GM12878 (cell line): ENCODE measurements at regions not wholly inside any gene's neighbourhood (a gene's known extent, or its start where the extent isn't known, plus 50 kb on each side); places are given as distances from the start of the nearest gene placed in this dataset.
A peak's percentile ranks its signal among the peaks of the same experiment; 100 is the strongest.

Experiments
- ATAC-seq: fragments of 200-7000 bp; cut with Tn5 transposase; 3 replicates; pipeline ENCODE4 v1.9.1; 2020; ENCODE audit warnings: mild to moderate bottlenecking, moderate library complexity
- BruUV-seq: library from RNA; stranded (reverse); fragments of 400-500 nt; replicated peaks from 2 replicates; lab custom pipeline; 2021; lab: Mats Ljungman, UMichigan
- CTCF ChIA-PET: fragments of 300-600 bp; sonication (Branson Sonifier 250); formaldehyde crosslinking; extraction: SDS; loops from one replicate; lab custom pipeline; 2021; ENCODE audit warnings: inconsistent platforms; lab: Yijun Ruan, JAX
- POLR2A ChIA-PET: fragments of 350-600 bp; formaldehyde crosslinking; extraction: SDS; loops from one replicate; lab custom pipeline; 2021; ENCODE audit warnings: inconsistent platforms; lab: Charles Lee
- RAD21 ChIA-PET: fragments of 300-600 bp; sonication (Branson Sonifier 250); formaldehyde crosslinking; loops from one replicate; lab custom pipeline; 2023; ENCODE audit warnings: antibody characterized with exemption; ENCODE audit not compliant: unreplicated experiment; lab: Charles Lee
- SMC1A ChIA-PET: fragments of 300-600 bp; sonication (Branson Sonifier 250); formaldehyde crosslinking; loops from one replicate; lab custom pipeline; 2023; ENCODE audit not compliant: unreplicated experiment, uncharacterized antibody; lab: Charles Lee
- DNase-seq: peaks from one replicate; pipeline ENCODE4 v3.0.0-alpha.2; 2011; ENCODE audit warnings: low read depth, low spot score
- FAIRE-seq: peaks from 3 replicates; lab custom pipeline; 2011; peaks lifted over from hg19 to GRCh38; lab: Jason Lieb, UNC
- H2AFZ ChIP-seq: 2 replicates; pipeline ENCODE4 v1.6.0; 2011; ENCODE audit warnings: low read depth, low read length, control low read depth; ENCODE audit not compliant: control insufficient read depth
- H3K27ac ChIP-seq: 2 replicates; pipeline ENCODE4 v1.5.1; 2011; ENCODE audit warnings: control low read depth; ENCODE audit not compliant: control insufficient read depth, insufficient read depth
- H3K27me3 ChIP-seq, 2 experiments: replicated peaks in 1 of 2; 2 replicates each; pipeline versions ENCODE4 v1.6.0 to v1.6.1; 2011; ENCODE audit warnings: low read length in 1 of 2; ENCODE audit not compliant: control insufficient read depth in 2 of 2, insufficient read depth in 2 of 2
- H3K36me3 ChIP-seq, 2 experiments: 2 replicates each; pipeline ENCODE4 v1.5.1; 2011; ENCODE audit warnings: low read length in 1 of 2; ENCODE audit not compliant: control insufficient read depth in 2 of 2, insufficient read depth in 2 of 2
- H3K4me1 ChIP-seq: 2 replicates; pipeline ENCODE4 v1.6.1; 2011; ENCODE audit warnings: mild to moderate bottlenecking, low read length, moderate library complexity, mixed read lengths; ENCODE audit not compliant: control insufficient read depth, insufficient read depth
- H3K4me2 ChIP-seq: 2 replicates; pipeline ENCODE4 v1.6.0; 2011; ENCODE audit warnings: control low read depth; ENCODE audit not compliant: control insufficient read depth, insufficient read depth
- H3K4me3 ChIP-seq: fragments of 200-600 bp; sonication (generic); 2 replicates; pipeline ENCODE4 v1.5.1; 2016
- H3K79me2 ChIP-seq: 2 replicates; pipeline ENCODE4 v1.6.0; 2011; ENCODE audit warnings: low read length; ENCODE audit not compliant: control insufficient read depth, insufficient read depth
- H3K9ac ChIP-seq: 2 replicates; pipeline ENCODE4 v1.8.0; 2011; ENCODE audit warnings: low read length, control low read depth, mixed read lengths; ENCODE audit not compliant: control insufficient read depth, insufficient read depth
- H3K9me3 ChIP-seq: replicated peaks from 3 replicates; pipeline ENCODE4 v1.5.1; 2011; ENCODE audit warnings: mild to moderate bottlenecking, low read length; ENCODE audit not compliant: control insufficient read depth, insufficient read depth
- H4K20me1 ChIP-seq: 2 replicates; pipeline ENCODE4 v1.6.0; 2011; ENCODE audit not compliant: control insufficient read depth, insufficient read depth
- ATF2 ChIP-seq: IDR thresholded peaks from 2 replicates; pipeline ENCODE4 v1.6.1; 2012; ENCODE audit warnings: low read length, inconsistent platforms
- LARP7 ChIP-seq: fragments of 450-650 bp; IDR thresholded peaks from 2 replicates; pipeline ENCODE4 v1.6.1; 2017; ENCODE audit warnings: mild to moderate bottlenecking
- SPI1 ChIP-seq: IDR thresholded peaks from 2 replicates; pipeline ENCODE4 v1.6.1; 2011; ENCODE audit warnings: low read depth, mild to moderate bottlenecking, low read length, moderate library complexity, borderline replicate concordance; ENCODE audit not compliant: insufficient read depth
- ZNF384 ChIP-seq: IDR thresholded peaks from 2 replicates; pipeline ENCODE4 v1.6.1; 2012; ENCODE audit warnings: low read depth, mild to moderate bottlenecking, low read length, improper control_type of control experiment, borderline replicate concordance
- ZSCAN29 ChIP-seq: fragments of 450-650 bp; IDR thresholded peaks from 2 replicates; pipeline ENCODE4 v1.6.1; 2017; ENCODE audit warnings: mild to moderate bottlenecking, moderate library complexity
- WGBS: methylation state at CpG from one replicate; pipeline ENCODE4 v1.1.6; 2016; ENCODE audit warnings: low lambda C conversion rate; ENCODE audit not compliant: insufficient replicate concordance, insufficient coverage; ENCODE audit errors: missing lambda C conversion rate; 5-methylcytosine and 5-hydroxymethylcytosine counted together
- in situ Hi-C: fragments of 300-500 bp; cut with MboI; formaldehyde crosslinking; loops from 9 replicates; pipeline ENCODE4 v1.14.3; 2018; ENCODE audit warnings: mixed read lengths
- intact Hi-C: fragments of 100-400 bp; cut with micrococcal nuclease; formaldehyde crosslinking; loops from one replicate; pipeline ENCODE4 v1.14.2; 2022; ENCODE audit not compliant: unreplicated experiment

GRCh38 chr5:28328681-28329080, 1290.3 kb upstream of the CDH9 start (continued):
- TF ChIP-seq ZNF384 (no peak), ATF2 (no peak), LARP7 (no peak)

GRCh38 chr5:28324174-28324573, 1285.8 kb upstream of the CDH9 start:
- ChIA-PET CTCF (no interaction called here), RAD21 (no interaction called here), SMC1A (interaction anchor here (1.5 kb wide), 1 partner anchor 12 kb away, joined by 4 read pairs; no protein-coding TSS in a partner anchor), POLR2A (no interaction called here)
- H3K79me2 ChIP-seq, result no peaks in the 10 kb centered on the region
- ATAC-seq (no peak; the same call in 2 of the 3 replicates), DNase-seq (no peak), FAIRE-seq (no peak)
- H4K20me1 ChIP-seq, result no peaks in the 10 kb centered on the region
- no peaks in the 10 kb centered on the region for H3K4me1 ChIP-seq
- intact Hi-C loops (no loop called here), in situ Hi-C loops (no loop called here)
- WGBS, result 0% methylated on average over 2 of the region's 2 CpGs
- TF ChIP-seq SPI1 (peak; percentile 62; the same call in 1 of the 2 replicates), ZSCAN29 (no peak)
- no peak overlapping the region for H3K4me3 ChIP-seq
- no TSS peak for BruUV-seq
- no peaks in the 10 kb centered on the region for H3K36me3 ChIP-seq
- H3K27me3 ChIP-seq, result no peaks in the 10 kb centered on the region
- no peaks in the 10 kb centered on the region for H3K9me3 ChIP-seq
- no peak overlapping the region for H2AFZ ChIP-seq
- H3K9ac ChIP-seq, result no peak overlapping the region
- no peak overlapping the region for H3K4me2 ChIP-seq
- no peak overlapping the region for H3K27ac ChIP-seq
